PFSK-1 (cell line): ENCODE measurements at regions not wholly inside any gene's neighbourhood (a gene's known extent, or its start where the extent isn't known, plus 50 kb on each side); places are given as distances from the start of the nearest gene placed in this dataset.

Source experiments
- FOXP2 ChIP-seq: optimal IDR thresholded peaks from 2 replicates; pipeline ENCODE3; 2011; ENCODE audit warnings: borderline replicate concordance, control low read depth, inconsistent platforms; ENCODE audit not compliant: insufficient read depth; ENCODE audit errors: extremely low read length, extremely low read depth
- POLR2AphosphoS5 ChIP-seq: IDR thresholded peaks from 2 replicates; pipeline ENCODE4 v1.6.1; 2012; ENCODE audit warnings: low read depth, mild to moderate bottlenecking, control low read depth, low read length, moderate library complexity
- REST ChIP-seq, 2 experiments: IDR thresholded peaks; 2 replicates each; pipeline versions ENCODE4 v1.6.1 to v1.8.0; 2011 to 2012; ENCODE audit warnings: low read depth in 2 of 2, low read length in 2 of 2, control low read depth in 1 of 2, inconsistent platforms in 1 of 2, mild to moderate bottlenecking in 1 of 2, moderate library complexity in 1 of 2; ENCODE audit not compliant: insufficient read depth in 1 of 2
- SIN3A ChIP-seq: IDR thresholded peaks from 2 replicates; pipeline ENCODE4 v1.6.1; 2012; ENCODE audit warnings: mild to moderate bottlenecking, low read length, moderate library complexity, borderline replicate concordance; ENCODE audit not compliant: insufficient read depth
- TAF1 ChIP-seq: IDR thresholded peaks from 2 replicates; pipeline ENCODE4 v1.6.1; 2012; ENCODE audit warnings: low read length, control low read depth, borderline replicate concordance; ENCODE audit not compliant: insufficient read depth

GRCh38 chr3:72517921-72518424 lies 330.3 kb downstream of the SHQ1 start:
- TF ChIP-seq POLR2AphosphoS5 (no peak), TAF1 (no peak), FOXP2 (no peak), REST (IDR thresholded peaks at IDR 0.05; ENCODE audit: insufficient read depth in 1 of 2, low read depth in 2 of 2, low read length in 2 of 2) (no peak), SIN3A (no peak)

- TF ChIP-seq SIN3A (no peak), TAF1 (no peak), FOXP2 (no peak), POLR2AphosphoS5 (no peak)
Observed at GRCh38 chr3:72517336-72517735, 330.9 kb downstream of the SHQ1 start.

DNA sequence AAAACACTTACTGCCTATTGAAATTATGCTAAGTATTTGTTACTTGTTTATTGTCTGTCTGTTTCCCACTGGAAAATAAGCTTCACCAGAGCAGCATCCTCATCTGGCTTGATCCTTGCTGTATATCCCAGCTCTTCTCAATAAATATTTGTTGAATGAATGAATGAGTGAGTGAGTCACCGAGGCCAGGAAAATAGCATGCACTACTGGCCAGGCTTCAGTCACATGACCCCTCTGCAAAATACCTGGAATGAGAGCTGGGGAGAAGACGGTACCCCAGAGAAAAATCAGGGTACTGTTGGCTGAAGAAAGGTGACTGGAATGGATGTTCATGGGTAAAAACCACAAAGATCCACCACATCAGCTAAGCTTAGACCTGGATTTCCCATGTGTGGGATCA lies 331.9 kb downstream of the SHQ1 start:
- TF ChIP-seq TAF1 (no peak), FOXP2 (no peak), SIN3A (no peak), POLR2AphosphoS5 (no peak), REST (IDR thresholded peaks at IDR 0.05; ENCODE audit: insufficient read depth in 1 of 2, low read depth in 2 of 2, low read length in 2 of 2) (no peak)

GRCh38 chr3:72515941-72516340 lies 332.3 kb downstream of the SHQ1 start:
- no peak for TF ChIP-seq TAF1
- TF ChIP-seq POLR2AphosphoS5: no peak
- no peak for TF ChIP-seq FOXP2
- TF ChIP-seq SIN3A: no peak

- no peak for TF ChIP-seq TAF1
Observed at GRCh38 chr3:72515281-72515680, 333.0 kb downstream of the SHQ1 start.

GRCh38 chr3:72510247-72510646 lies 338.0 kb downstream of the SHQ1 start:
- TF ChIP-seq FOXP2: no peak
- TF ChIP-seq SIN3A: no peak
- no peak for TF ChIP-seq POLR2AphosphoS5
- TF ChIP-seq TAF1: no peak
- no peak for TF ChIP-seq REST (IDR thresholded peaks at IDR 0.05; ENCODE audit: insufficient read depth in 1 of 2, low read depth in 2 of 2, low read length in 2 of 2)
